IPS-20b (cell line): ENCODE measurements at regions not wholly inside any gene's neighbourhood (a gene's known extent, or its start where the extent isn't known, plus 50 kb on each side); places are given as distances from the start of the nearest gene placed in this dataset.

Experiments used
- H3K27ac ChIP-seq: one replicate; pipeline ENCODE4 v1.5.1; 2013; ENCODE audit warnings: low read length
- H3K27me3 ChIP-seq: 2 replicates; pipeline ENCODE4 v1.6.1; 2013; ENCODE audit warnings: mild to moderate bottlenecking, low read length, inconsistent platforms; ENCODE audit not compliant: insufficient read depth
- H3K36me3 ChIP-seq: 2 replicates; pipeline ENCODE4 v1.6.1; 2013; ENCODE audit warnings: low read depth, mild to moderate bottlenecking, inconsistent platforms, low read length, moderate library complexity; ENCODE audit not compliant: insufficient read depth
- H3K4me1 ChIP-seq: 2 replicates; pipeline ENCODE4 v1.6.1; 2013; ENCODE audit warnings: mild to moderate bottlenecking, control low read depth, inconsistent platforms, low read length, moderate library complexity; ENCODE audit not compliant: insufficient read depth
- H3K4me3 ChIP-seq: 2 replicates; pipeline ENCODE4 v1.5.1; 2013; ENCODE audit warnings: mild to moderate bottlenecking, low read length, inconsistent platforms
- H3K9ac ChIP-seq: 2 replicates; pipeline ENCODE4 v1.6.1; 2013; ENCODE audit warnings: low read depth, mild to moderate bottlenecking, inconsistent platforms, low read length, moderate library complexity
- H3K9me3 ChIP-seq: 2 replicates; pipeline ENCODE4 v1.6.1; 2013; ENCODE audit warnings: mild to moderate bottlenecking, low read depth, low read length, inconsistent platforms; ENCODE audit not compliant: insufficient read depth

- H3K36me3 ChIP-seq: no peaks in the 10 kb centered on the region
- no peak overlapping the region for H3K27ac ChIP-seq
- H3K27me3 ChIP-seq: no peaks in the 10 kb centered on the region
Observed at GRCh38 chr3:102608875-102609274, 174.1 kb downstream of the ZPLD1 start.

DNA sequence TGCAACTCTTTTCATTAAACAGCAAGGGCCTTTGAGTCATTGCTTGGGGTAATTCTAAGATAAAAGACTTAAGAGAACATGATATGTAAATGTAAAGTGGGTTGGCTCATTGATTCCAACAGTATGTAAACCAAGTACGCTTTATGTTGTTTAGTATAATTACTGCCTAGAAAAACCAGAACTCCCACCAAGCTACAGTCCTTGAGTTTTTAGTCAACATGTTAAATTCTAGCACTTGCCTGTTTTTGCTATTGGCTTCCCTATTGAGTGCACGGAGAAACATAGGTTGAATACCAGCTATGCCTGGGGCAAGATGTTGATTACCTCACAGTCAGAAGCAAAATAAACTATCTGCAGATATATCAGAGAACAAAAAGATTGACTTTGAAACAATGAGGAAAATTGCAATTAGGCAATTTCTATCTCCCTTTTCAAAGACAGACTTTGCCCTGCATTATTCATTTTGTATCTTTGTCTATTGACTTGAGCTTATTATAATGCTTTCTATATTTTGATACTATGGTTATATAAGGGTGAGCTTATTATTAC lies 179.3 kb downstream of the ZPLD1 start:
- H3K9ac ChIP-seq: no peak overlapping the region
- H3K27me3 ChIP-seq: no peaks in the 10 kb centered on the region
- peaks cover 4% of the 10 kb centered on the region; the same call in 1 of the 2 replicates for H3K4me1 ChIP-seq
- H3K27ac ChIP-seq: no peak overlapping the region
- no peaks in the 10 kb centered on the region for H3K9me3 ChIP-seq
- H3K36me3 ChIP-seq: no peaks in the 10 kb centered on the region
- no peak overlapping the region for H3K4me3 ChIP-seq

More at GRCh38 chr3:102608875-102609274, 174.1 kb downstream of the ZPLD1 start:
- H3K4me1 ChIP-seq: 0 out of 2 replicates have a peak, but pooled peaks cover under 1% of the 10 kb centered on the region
- no peak overlapping the region for H3K9ac ChIP-seq
- no peak overlapping the region for H3K4me3 ChIP-seq
- no peaks in the 10 kb centered on the region for H3K9me3 ChIP-seq

DNA sequence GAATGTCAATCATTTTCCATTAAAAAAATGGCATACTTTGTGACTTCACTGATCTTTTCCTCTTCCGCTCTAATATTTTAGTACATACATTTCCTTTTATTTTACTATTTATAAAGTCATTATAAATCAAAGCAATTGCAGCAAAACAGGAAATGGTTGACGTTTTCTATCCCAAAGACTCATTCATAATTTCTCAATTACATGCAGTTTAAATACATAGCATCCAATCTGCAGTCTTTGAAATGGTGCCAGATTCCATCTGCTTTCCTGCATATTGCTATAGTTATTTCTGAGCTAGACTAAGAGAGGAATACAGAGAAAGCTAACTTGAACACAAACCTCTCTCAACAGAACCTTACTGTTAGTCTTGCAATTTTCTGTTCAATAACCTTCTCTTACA lies 179.8 kb downstream of the ZPLD1 start:
- Histone ChIP-seq H3K9ac (no peak overlapping the region), H3K36me3 (no peaks in the 10 kb centered on the region), H3K4me3 (no peak overlapping the region), H3K9me3 (no peaks in the 10 kb centered on the region), H3K27me3 (no peaks in the 10 kb centered on the region), H3K4me1 (peaks cover 4% of the 10 kb centered on the region; the same call in 1 of the 2 replicates), H3K27ac (no peak overlapping the region)

DNA sequence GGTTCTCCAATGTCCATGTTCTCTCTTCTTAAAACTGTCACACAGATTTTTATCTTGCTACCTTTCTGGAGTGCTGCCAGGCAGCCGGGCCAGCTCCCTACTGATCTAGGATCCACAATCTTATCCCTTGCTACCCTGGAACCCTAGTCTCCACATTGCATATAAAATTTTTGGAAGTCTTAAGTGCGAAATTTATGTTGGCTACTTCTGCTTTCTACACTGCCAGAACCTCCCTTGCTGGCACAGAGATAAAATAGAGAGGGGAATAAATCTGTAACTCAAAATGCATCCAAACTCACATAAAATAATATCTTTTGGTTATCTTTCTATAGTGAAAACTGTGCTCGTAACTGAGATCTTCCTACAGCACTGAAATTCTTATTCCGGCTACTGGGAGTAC lies 182.6 kb downstream of the ZPLD1 start:
- Histone ChIP-seq H3K27ac (no peak overlapping the region), H3K9me3 (no peaks in the 10 kb centered on the region), H3K4me1 (peaks cover 4% of the 10 kb centered on the region; the same call in 1 of the 2 replicates), H3K9ac (no peak overlapping the region), H3K4me3 (no peak overlapping the region), H3K27me3 (no peaks in the 10 kb centered on the region), H3K36me3 (no peaks in the 10 kb centered on the region)

- no peaks in the 10 kb centered on the region for H3K36me3 ChIP-seq
- no peak overlapping the region for H3K4me3 ChIP-seq
- no peaks in the 10 kb centered on the region for H3K9me3 ChIP-seq
- H3K9ac ChIP-seq: no peak overlapping the region
- no peaks in the 10 kb centered on the region for H3K27me3 ChIP-seq
- H3K4me1 ChIP-seq: no peaks in the 10 kb centered on the region
- H3K27ac ChIP-seq: no peak overlapping the region
Observed at GRCh38 chr3:102619361-102619760, 184.5 kb downstream of the ZPLD1 start.

DNA sequence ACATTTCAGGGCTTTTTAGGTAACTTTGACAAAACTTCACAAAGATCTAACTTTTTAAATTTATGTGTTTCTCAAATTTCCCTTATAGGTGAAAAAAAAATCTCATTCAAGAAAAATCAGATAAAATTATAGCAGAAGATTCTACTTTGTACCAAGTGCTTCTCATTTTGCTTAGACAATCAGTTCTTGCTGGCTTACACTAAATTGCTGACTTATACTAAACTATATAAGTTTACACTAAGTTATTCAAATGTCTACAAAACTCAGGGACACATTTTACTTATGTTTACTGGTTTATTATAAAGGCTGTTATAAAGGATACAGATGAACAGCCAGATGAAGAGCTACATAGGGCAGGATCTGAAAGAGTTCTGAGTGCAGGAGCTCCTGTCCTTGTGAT lies 195.1 kb downstream of the ZPLD1 start:
- H3K27ac ChIP-seq: no peak overlapping the region
- H3K9ac ChIP-seq: no peak overlapping the region
- no peaks in the 10 kb centered on the region for H3K9me3 ChIP-seq
- H3K4me1 ChIP-seq: no peaks in the 10 kb centered on the region
- no peak overlapping the region for H3K4me3 ChIP-seq
- no peaks in the 10 kb centered on the region for H3K27me3 ChIP-seq
- no peaks in the 10 kb centered on the region for H3K36me3 ChIP-seq

- Histone ChIP-seq H3K36me3 (no peaks in the 10 kb centered on the region), H3K27me3 (no peaks in the 10 kb centered on the region), H3K27ac (no peak overlapping the region), H3K9me3 (no peaks in the 10 kb centered on the region), H3K4me1 (no peaks in the 10 kb centered on the region), H3K4me3 (no peak overlapping the region), H3K9ac (no peak overlapping the region)
Observed at GRCh38 chr3:102630531-102630930, 195.7 kb downstream of the ZPLD1 start.

- Histone ChIP-seq H3K9ac (no peak overlapping the region), H3K27me3 (no peaks in the 10 kb centered on the region), H3K9me3 (no peaks in the 10 kb centered on the region), H3K27ac (no peak overlapping the region), H3K36me3 (no peaks in the 10 kb centered on the region), H3K4me1 (no peaks in the 10 kb centered on the region), H3K4me3 (no peak overlapping the region)
Observed at GRCh38 chr3:102643546-102643945, 208.7 kb downstream of the ZPLD1 start.

DNA sequence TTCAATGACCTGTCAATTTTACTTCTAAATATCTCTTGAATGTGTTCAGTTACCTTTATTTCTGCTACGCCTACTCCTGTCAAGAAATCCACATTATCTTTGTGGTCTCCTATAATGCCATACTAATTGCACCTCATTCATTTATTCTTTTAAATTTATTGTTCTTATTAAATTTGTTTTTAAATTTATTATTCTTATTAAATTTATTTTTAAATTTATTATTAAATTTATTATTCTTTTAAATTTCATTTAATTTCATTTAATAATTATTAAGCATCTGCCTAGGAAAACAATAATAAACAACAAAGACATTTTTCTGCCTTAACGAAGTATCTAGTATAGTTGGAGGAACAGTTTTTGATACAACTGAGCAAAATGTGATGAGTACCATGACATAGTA lies 211.7 kb downstream of the ZPLD1 start:
- Histone ChIP-seq H3K36me3 (no peaks in the 10 kb centered on the region), H3K4me1 (no peaks in the 10 kb centered on the region), H3K27ac (no peak overlapping the region), H3K9me3 (no peaks in the 10 kb centered on the region), H3K27me3 (no peaks in the 10 kb centered on the region), H3K9ac (no peak overlapping the region), H3K4me3 (no peak overlapping the region)

GRCh38 chr3:102660653-102661052 lies 225.8 kb downstream of the ZPLD1 start:
- Histone ChIP-seq H3K9me3 (no peaks in the 10 kb centered on the region), H3K4me3 (no peak overlapping the region), H3K27me3 (no peaks in the 10 kb centered on the region), H3K36me3 (no peaks in the 10 kb centered on the region), H3K27ac (no peak overlapping the region), H3K9ac (no peak overlapping the region), H3K4me1 (no peaks in the 10 kb centered on the region)

DNA sequence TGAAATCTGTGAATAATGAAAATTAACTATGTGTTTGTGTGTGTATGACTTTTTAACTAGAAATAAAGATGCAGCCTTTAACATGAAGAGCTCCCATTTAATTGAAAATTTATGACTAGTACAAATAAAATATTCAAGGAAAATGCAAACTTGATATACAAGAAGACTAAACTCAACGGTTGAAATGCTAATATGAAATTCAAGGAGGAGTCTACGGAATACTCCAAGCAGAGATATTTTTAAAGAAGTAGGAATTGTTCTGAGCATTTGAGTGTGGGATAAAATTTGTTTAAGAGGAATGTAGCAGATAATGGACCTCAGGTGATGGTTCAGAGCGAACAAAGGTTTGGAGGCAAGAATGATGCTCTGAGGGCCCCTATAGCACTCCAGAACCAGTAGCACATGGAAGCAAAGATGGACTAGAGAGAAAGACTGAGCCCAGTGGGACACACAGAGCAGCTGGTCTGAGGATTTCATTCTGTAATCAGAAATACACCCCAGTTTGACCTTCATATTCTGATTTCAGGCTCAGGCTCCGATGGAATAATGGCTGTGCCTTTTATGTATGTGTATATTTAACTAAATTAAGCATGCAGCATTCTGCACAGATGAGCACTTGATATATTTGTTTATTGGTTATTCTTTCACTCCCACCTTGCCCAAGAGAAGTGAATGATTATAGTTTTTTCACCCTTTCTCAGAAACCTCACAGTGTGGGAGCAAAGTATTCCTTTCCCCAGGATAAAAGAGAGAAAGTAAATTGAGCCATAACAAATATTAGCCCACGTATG lies 227.1 kb downstream of the ZPLD1 start:
- no peak overlapping the region for H3K27ac ChIP-seq
- no peak overlapping the region for H3K4me3 ChIP-seq
- H3K36me3 ChIP-seq: no peaks in the 10 kb centered on the region
- H3K27me3 ChIP-seq: no peaks in the 10 kb centered on the region
- H3K9me3 ChIP-seq: no peaks in the 10 kb centered on the region
- H3K4me1 ChIP-seq: no peaks in the 10 kb centered on the region
- no peak overlapping the region for H3K9ac ChIP-seq

- H3K9ac ChIP-seq: no peak overlapping the region
- H3K4me3 ChIP-seq: no peak overlapping the region
- no peaks in the 10 kb centered on the region for H3K36me3 ChIP-seq
- H3K27ac ChIP-seq: no peak overlapping the region
- H3K9me3 ChIP-seq: no peaks in the 10 kb centered on the region
- H3K27me3 ChIP-seq: no peaks in the 10 kb centered on the region
- H3K4me1 ChIP-seq: no peaks in the 10 kb centered on the region
Observed at GRCh38 chr3:102662498-102662772, 227.6 kb downstream of the ZPLD1 start.
